ENCODE measurements at regions not wholly inside any gene's neighbourhood (a gene's known extent, or its start where the extent isn't known, plus 50 kb on each side); places are given as distances from the start of the nearest gene placed in this dataset.

GRCh38 chr14:42368234-42368633, 761.6 kb downstream of the LRFN5 start:
- no peak for TF ChIP-seq YY1 (IDR thresholded peaks at IDR 0.05; ENCODE audit: insufficient read depth, insufficient replicate concordance, low read depth, low read length)
- no peak for TF ChIP-seq ZNF263 (CRISPR knock-in tag; IDR thresholded peaks at IDR 0.05)
- no peak for TF ChIP-seq E2F5 (CRISPR knock-in tag; conservative IDR thresholded peaks at IDR 0.05)
- no peak for TF ChIP-seq ZNF501 (CRISPR knock-in tag; IDR thresholded peaks at IDR 0.05)
- TF ChIP-seq MXD3 (CRISPR knock-in tag; IDR thresholded peaks at IDR 0.05) = no peak
